ENCODE measurements at regions not wholly inside any gene's neighbourhood (a gene's known extent, or its start where the extent isn't known, plus 50 kb on each side); places are given as distances from the start of the nearest gene placed in this dataset.

DNA sequence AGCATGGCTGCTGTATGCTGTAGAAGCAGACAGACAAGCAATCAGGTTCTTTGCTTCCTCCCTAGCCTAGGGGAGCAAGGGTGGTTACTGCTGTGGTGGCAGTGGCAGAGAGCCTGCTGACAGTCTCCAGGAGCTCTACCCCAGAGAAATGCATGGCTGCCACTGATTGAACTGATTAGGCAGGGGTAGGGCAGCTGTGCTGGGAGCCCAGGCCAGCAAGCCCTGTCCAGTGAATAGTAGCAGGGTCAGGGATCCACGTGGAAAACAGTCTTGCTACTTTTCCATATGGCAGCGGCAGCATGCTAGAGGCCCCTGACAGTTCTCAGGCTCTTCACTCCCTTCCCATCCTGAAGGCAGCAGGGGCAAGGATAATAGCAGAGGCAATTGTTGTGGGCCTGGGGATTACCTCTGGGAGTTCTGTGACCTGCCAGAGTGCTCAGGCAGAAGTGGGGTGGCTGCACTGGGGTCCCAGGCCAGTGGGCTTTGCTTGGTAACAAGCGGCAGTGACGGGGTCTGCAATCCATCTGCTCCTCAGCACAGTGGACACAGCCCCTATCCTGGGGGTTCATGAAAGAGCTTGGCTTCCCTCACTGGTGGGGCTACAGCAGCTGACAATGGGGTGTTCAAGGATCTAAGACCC, 558.8 kb upstream of the GHITM start:
- no peak for DNase-seq (ENCODE audit: low read depth in 2 of 2)

DNA sequence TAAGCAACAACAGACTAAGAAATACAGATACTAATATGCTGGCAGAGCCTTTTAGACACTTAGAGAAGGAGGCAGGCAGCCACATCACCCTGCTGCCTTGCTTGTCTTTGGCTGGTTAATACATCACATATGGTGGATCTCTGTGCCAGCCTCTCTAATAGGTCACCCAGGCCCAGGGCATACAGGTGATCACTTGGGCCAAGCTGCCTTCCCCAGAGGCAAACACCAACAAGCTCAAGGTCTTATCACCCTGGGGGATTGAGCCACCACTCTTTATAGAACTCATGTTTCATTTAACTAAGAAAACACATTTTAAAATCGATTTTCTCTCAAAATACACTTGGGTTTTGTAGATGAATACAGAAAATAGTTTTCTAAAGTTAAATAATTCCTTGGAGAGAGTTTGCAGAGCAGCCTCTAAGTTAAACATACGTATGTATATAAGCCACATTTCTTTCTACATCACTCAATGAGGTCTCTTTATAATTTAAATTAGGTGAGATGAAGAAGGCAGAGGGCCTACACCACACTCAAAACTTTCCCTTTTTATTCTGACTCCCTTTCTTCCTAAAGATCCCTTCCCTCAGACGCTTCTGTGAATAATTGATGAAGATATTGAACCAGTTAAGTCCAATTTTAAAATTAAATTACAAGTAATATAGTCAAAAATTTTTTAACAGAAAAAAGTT, 556.8 kb upstream of the GHITM start:
- DNase-seq (ENCODE audit: low read depth in 2 of 2): no peak

DNA sequence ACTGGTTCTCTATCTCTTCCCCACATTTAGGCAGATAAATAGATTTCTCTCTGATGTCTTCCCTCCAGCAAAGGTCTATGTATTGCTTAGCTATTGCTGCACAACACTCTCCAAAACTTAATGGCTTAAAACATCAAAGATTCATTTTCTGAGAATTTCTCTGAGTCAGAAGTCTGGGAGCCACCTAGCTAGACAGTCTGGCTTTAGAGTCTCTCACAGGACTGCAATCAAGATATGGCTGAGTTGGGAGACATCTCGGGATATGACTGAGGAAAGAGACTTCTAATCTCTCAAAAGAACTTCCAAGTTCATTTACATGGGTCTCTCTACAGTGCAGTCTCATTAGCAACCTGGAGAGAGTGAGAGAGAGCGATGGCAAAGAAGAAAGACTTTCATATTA, 553.6 kb upstream of the GHITM start:
- no peak for DNase-seq (ENCODE audit: low read depth in 2 of 2)

DNA sequence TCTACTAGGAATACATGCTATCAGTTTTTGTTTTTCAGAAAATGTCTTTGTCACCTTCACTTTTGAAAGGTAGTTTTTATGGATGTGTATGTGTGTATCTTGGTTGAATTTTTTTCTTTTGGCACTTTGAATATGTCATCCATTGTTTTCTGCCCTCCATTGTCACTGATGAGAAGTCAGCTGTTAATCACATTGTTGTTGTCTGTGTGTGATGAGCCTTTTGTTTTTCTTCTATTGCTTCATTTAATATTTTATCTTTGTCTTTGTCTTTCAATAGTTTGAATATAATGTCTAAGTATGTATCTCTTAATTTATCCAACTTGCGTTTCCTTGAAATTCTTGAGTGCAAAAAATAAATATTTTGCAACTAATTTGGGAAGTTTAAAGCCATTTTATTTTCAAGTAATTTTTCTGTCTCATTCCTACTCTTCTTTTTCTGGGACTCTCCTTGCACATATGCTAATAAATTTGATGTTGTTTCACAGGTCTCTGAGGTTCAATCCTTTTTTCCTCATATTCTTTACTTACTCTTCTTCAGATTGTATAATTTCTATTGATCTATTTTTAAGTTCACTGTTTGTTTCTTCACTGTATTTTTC, 546.9 kb upstream of the GHITM start:
- DNase-seq (ENCODE audit: low read depth in 2 of 2): no peak

DNA sequence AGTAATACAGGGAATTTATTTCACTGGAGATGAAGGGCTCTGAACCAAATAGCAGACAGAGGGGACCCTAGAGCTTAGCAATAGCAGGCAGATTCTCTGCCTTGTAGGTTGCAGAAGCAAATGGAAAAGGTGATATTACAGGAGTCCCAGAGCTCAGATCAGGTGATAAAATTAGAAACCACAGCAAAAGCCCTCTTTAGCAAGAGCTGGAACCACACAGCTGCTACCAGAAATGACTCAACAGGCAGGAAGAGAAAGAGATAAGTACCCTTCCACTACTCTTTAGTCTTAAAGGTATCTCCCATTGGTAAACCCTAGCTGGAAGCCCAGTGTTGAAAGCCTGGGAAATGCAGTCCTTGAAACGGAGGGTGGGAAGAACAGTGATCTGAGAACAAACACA, 535.6 kb upstream of the GHITM start:
- no peak for DNase-seq (ENCODE audit: low read depth in 2 of 2)

DNA sequence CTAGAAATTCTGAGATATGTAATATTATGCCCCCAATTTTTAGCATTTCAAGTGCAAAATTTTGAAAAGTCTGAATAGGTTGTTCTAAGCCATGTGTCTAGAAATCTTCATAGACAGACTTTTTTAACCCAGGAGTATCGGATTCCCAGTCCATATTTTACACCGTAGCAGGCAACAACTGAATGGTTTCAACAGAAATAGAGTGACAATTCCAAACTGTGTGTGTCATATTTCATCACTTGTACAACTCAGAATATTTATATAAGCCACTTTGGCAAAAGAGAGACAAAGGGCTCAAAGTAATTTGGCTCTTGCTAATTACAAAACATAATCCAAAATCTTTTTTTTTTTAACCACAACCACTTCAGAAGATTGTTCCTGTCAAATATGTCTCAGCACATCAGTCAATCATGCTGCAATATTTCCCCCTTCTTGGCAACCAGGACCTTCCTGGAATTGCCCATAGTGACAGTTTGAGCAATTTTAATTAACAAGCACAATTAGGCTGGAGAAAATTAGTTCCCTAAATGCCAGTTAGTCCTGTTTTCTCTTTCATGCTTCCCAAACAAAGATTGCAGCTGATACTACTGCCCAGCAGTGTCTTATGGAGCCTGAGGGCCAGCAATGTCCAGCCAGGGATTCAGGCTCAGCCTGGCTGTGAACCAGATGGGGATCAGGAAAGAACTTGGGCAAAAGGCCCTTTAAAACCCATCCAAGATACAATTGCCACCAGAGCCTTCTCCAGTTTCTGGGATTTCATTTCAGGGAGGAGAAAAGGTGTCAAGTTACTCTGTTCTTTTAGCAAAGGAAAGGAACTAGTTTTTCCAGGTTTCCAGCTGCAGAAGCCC, 533.3 kb upstream of the GHITM start:
- no peak for DNase-seq (ENCODE audit: low read depth in 2 of 2)

DNA sequence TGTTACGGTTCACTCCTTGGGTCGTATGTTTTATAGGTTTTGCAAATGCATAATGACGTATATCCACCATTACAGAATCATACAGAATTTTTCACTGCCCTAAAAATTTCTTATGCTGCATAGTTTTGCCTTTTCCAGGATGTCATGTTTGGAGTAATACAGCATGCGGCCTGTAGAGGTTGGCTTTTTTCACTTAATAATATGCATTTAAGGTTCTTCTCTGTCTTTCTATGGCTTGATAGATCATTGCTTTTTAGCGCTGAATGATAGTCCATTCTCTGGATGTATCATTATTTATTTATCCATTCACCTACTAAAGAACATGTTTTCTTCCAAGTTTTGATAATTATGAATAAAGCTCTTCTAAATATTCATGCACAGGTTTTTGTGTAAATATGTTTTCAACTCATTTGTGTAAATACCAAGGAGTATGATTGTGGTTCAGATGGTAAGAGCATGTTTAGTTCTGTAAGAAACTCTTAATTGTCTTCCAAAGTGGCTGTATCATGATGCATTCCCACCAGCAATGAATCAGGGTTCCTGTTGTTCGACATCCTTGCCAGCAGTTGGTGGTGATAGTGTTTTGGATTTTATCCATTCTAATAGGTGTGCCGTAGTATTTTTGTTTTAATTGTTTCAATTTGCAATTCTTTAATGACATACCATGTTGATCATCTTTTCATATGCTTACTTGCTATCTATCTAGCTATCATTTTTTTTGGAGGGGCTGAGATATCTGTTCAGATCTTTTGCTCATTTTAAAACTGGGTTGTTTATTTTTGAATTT, 531.2 kb upstream of the GHITM start:
- no peak for DNase-seq (ENCODE audit: low read depth in 2 of 2)

DNA sequence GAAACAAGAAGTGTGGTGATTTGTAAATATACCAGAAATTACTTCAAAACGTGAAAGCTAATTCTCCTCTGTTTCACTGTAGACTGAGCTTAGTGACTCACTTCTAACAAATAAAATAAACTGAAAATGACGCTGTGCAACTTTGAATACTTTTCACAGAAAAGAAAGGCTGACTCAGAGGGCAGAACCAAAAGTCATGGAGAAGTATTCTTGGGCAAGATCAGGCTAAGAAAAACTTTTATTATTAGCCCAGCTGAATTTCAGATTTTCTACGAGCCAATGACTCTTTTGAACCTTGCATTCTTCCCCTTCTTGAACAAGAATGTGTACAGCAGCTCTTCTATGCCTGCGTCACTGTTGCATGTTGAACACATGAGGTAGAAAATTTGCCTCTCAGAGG, 527.3 kb upstream of the GHITM start:
- DNase-seq (ENCODE audit: low read depth in 2 of 2): no peak

DNA sequence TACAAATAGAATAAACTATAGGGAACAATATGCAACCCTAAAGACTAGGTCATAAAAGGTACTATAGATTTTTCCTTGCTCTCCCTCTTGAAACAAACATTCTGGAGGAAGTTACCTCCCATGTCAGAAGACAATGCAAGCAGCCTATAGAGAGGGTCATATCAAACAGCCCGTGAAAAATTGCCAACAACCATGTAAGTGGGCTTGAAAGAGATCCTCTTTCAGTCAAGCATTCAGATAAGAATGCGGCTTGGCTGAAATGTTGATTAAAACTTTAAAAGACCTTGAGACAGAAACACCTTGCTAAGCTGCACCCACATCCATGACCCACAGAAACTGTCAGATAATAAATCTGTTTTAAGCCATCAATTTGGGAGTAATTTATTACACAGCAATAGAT, 526.6 kb upstream of the GHITM start:
- DNase-seq (ENCODE audit: low read depth in 2 of 2): no peak

DNA sequence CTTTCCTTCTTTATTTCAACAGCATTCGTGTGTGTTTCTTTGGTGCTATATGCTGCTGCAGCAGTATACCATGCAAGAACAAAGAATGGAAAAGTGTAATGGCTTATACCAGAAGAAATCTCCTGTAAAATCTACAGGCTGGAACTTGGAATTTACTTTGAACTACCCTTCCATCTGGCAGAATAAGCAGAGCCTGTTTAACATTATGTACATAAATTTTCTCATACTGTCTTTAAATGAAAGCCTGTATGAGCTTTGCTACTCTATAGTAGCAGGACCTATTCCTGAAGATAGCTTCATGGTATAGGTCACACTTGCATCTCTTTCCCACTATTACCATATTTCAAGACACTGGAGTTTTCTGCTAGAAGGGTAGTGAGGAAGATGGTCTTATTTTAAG, 522.1 kb upstream of the GHITM start:
- DNase-seq (ENCODE audit: low read depth in 2 of 2): no peak

DNA sequence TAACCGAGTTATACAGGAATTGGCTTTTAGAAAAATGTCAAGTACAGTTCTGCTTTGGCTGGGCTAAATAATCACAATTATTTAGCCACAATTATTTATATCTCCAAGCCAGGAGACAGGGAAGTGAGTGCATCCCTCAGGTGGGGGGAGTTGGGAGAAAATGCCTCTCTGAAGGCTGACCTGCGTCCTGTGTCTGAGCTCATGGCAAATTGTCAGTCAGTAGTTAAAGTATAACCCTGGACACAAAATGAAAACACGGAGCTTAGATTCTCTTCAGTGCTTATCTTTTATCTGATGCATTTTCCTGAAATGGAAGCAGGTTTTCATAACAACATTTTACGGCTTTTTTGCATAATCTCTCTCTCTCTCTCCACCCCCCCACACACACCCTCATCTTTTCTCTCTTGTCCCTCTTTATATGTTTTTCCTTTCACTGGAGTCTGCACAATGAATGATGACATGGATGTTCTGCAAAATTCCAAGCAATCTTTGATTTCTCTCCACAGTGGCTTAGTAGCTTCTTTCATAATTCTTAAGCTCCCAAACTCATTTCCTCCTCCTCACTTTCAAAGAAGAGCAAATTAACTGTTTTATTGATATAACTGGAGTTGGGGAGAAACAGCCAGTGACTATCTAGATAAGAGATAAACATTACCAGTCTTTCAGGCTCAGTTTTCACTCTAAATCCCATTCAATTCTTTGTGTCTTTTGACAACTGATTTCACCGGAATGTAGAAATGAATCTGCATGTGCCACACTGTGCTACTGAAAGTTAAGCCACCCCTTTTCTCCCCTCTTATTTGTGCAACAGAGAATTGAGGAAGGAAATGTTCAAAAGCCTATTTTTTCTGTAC, 521.4 kb upstream of the GHITM start:
- no peak for DNase-seq (ENCODE audit: low read depth in 2 of 2)

DNA sequence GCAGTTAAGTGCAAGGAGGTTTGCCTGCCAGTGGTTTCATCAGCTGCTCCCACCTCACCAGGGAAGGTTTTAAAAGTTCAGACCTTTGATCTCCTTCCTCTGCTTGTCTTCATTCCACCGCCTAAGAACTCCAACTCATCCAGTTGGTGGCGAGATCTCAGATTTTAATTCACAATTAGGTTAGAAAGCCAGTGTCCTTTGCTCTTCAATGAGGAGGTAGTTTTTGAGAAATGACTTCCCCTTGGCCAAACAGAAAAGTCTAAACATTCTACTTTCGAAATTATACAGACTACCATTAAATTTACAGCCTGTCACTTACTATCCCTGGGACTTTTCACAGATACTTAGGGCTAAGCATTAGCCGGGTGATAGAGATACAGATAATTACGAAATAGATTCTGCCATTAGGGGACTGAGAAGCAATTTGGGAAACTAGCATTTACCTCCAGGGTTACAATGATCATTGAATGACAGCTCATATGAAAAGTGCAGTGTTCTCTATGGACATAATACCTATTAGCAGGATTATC, 513.4 kb upstream of the GHITM start:
- DNase-seq (ENCODE audit: low read depth in 2 of 2): no peak

DNA sequence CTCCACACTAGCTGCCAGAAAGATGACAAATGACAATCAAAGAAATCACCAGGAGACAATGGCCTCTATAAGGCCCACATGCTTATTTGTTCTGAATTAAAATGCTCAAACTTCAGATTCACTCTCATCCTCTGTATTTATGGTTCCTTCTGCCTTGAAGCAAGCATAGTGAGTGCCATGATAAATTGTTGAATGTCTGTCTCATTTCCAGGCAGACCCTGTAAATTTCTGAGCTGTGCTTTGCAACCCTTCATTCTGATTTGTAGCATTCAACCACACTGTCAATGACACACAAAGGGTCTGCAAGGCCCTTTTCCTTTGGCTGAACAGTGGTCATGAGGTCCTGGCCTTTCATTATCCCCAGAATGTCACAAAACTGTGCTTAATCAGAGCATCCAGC, 506.6 kb upstream of the GHITM start:
- no peak for DNase-seq (ENCODE audit: low read depth in 2 of 2)

DNA sequence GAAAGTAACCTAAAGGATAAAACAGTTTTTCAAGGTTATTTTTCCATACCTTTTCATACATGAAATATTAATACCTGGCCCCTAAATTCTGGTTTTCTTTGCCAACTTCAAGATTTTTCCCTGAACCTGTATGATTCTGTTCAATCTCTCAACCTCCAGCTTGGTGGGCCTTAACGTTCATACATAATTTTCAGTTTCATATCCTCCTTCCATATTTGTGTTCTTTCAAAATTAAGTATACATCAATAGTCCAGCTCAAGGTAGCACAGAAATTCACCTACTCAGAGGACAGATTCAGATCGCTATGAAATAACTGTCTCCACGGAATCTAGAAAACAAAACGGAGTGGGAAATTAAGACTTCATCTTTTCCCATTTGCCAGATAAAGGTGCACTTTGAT, 505.8 kb upstream of the GHITM start:
- no peak for DNase-seq (ENCODE audit: low read depth in 2 of 2)

DNA sequence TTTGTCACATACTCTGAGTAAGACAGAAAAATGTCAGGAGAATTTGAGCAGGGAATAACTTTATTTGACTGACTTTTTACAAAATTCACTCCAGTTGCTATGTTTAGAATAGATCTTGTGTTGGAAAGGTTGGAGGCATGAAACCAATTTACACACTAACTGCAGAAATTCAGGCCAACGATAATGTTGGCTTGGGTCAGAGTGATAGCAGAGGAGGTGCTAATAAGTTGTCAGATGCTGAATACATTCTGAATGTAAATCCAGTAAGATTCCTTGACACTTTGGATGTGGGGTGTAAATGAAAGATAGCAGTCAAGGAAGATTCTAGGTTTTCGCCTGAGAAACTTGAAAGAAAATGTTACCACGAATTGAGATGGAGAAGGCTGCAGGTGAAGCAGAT, 502.5 kb upstream of the GHITM start:
- no peak for DNase-seq (ENCODE audit: low read depth in 2 of 2)

DNA sequence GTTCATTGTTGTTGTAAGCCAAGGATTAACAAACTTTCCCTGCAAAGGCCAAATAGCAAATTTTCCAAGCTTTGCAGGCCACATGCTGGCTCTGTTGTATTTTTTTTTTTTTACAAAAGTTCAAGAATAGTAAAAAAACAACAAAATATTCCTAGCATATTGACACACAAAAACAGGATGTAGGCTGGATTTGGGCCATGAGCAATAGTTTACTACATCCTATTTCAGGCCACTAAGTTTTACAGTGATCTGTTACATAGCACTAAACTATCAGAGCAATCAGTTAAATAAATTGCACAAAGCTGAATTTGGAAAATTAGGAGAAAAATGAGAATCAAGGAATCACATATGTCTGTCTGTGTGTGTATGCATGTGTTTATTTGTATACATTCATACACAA, 491.8 kb upstream of the GHITM start:
- no peak for DNase-seq (ENCODE audit: low read depth in 2 of 2)

DNA sequence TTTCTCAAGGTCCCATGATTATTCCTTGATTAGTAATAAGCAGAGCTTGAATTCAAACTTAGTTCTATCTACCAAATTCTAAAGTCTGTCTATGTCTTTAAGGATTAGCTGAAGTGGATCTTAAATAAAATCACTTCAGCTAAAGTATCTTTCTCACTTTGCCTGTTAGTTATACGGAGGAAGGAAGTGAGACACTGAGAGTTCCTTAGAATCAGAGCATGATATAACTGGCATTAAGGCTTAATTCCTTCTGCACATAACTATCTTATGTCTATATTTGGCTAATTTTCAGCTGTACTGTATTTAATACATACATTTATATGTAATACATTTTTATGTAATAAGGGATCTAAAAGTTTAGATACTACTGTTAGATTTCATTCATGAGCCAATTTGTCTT, 491.1 kb upstream of the GHITM start:
- no peak for DNase-seq (ENCODE audit: low read depth in 2 of 2)

DNA sequence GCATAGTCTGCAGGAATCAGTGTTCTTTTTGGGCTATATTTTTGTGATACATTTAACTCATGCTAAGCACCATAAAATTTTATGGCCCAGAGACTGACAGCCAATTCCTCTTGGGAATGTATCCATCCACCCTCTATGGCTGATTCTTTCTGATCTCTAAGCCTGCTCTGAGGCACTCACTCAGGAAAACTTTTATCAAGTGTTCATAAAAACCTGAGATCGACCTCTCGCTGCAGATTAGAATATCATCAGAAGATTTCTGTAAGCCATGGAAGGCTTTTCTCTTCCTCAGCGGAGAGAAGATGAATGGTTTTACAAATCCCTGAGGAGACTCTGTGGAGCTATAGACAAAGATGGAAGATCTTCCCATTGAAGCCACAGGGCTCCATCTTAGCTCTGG, 489.8 kb upstream of the GHITM start:
- DNase-seq (ENCODE audit: low read depth in 2 of 2): no peak

DNA sequence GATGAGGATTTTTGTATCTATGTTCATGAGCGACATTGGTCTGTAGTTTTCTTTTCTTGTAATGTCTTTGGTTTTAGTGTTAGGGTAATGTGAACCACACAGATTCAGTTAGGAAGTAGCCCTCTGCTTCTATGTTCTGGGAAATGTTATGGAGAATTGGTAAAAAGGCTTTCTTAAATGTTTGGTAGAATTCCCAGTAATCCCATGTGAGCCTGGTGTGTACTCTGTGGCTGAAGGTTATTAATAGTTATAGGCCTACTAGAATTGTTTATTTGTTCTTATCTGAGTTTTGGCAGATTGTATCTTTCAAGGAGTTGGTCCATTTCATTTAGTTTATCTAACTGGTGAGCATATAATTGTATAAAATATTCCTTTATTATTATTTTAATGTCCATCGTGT, 484.6 kb upstream of the GHITM start:
- DNase-seq (ENCODE audit: low read depth in 2 of 2): no peak

DNA sequence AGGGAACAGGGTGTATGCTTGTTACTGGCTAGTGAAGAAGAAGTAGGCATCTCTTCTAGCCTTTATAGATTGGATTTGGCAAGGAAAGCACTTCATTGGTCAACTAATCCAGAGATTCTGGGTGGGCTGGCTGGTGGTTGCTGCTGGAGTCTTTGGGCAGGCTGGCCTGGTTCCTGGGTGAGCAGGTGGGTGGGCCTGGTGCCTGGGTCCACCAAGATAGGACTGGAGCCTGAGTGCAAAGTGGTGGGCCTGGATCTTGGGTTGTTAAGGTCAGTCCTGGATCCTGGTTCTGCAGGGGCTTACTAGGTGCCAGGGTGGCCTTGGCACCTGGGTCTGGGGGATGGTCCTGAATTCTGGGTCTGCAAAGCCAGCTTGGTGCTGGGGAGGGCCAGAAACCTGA, 482.4 kb upstream of the GHITM start:
- DNase-seq (ENCODE audit: low read depth in 2 of 2): no peak

DNA sequence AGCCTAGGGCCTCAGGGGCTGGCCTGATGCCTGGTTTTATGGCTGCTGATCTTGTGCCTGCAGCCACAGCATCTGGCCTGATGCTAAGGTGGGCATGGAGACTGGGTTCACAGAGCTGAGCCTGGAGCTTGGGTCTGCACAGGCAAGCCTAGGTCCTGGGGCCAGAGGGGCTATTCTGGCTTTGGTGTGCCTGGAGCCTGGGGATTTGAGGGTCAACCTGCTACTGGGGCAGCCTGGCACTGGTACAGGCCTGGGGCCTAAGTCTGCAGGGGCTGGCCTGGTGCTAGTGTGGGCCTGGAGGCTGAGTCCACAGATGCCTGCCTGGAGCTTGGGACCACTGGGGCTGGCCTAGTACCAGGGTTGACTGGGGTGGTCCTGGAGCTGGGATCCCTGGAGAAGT, 481.8 kb upstream of the GHITM start:
- DNase-seq (ENCODE audit: low read depth in 2 of 2): no peak
